ENCODE measurements at regions not wholly inside any gene's neighbourhood (a gene's known extent, or its start where the extent isn't known, plus 50 kb on each side); places are given as distances from the start of the nearest gene placed in this dataset.

GRCh38 chrX:46327566-46328115 is 217.6 kb downstream of the ZNF674 start (continued):
- TF ChIP-seq SYNCRIP (IDR thresholded peaks at IDR 0.05; ENCODE audit: insufficient read depth, low read depth, low read length) (no peak), ZFP90 (CRISPR knock-in tag; IDR thresholded peaks at IDR 0.05; ENCODE audit: borderline replicate concordance) (peak; percentile 60; the same call in 1 of the 2 replicates), ARNT2 (CRISPR knock-in tag; IDR thresholded peaks at IDR 0.05; ENCODE audit: low read depth) (peak; percentile 54; the same call in 1 of the 2 replicates), YEATS2 (CRISPR knock-in tag; IDR thresholded peaks at IDR 0.05; ENCODE audit: borderline replicate concordance) (no peak), HMG20B (CRISPR knock-in tag; conservative IDR thresholded peaks at IDR 0.05) (0 out of 2 replicates have a peak, but pooled peaks have one; percentile 45), ZNF496 (CRISPR knock-in tag; IDR thresholded peaks at IDR 0.05; ENCODE audit: insufficient replicate concordance) (no peak), POLR2AphosphoS5 (IDR thresholded peaks at IDR 0.05; ENCODE audit: low read depth, low read length) (peak; percentile 75), ZNF329 (CRISPR knock-in tag; IDR thresholded peaks at IDR 0.05; ENCODE audit: low read depth) (no peak), ZNF230 (CRISPR knock-in tag; IDR thresholded peaks at IDR 0.05) (no peak), ZBTB26 (CRISPR knock-in tag; IDR thresholded peaks at IDR 0.05; ENCODE audit: borderline replicate concordance) (peak; percentile 60; the same call in 1 of the 2 replicates), ZNF589 (CRISPR knock-in tag; conservative IDR thresholded peaks at IDR 0.05) (no peak), GATA4 (IDR thresholded peaks at IDR 0.05; ENCODE audit: borderline replicate concordance, low read depth) (peak; percentile 64; the same call in 1 of the 2 replicates), ZNF441 (CRISPR knock-in tag; IDR thresholded peaks at IDR 0.05; ENCODE audit: borderline replicate concordance) (no peak), ZNF207 (IDR thresholded peaks at IDR 0.05; ENCODE audit: borderline replicate concordance) (no peak), JDP2 (CRISPR knock-in tag; IDR thresholded peaks at IDR 0.05; ENCODE audit: borderline replicate concordance) (no peak), FOXC1 (CRISPR knock-in tag; IDR thresholded peaks at IDR 0.05; ENCODE audit: borderline replicate concordance) (no peak), KLF16 (CRISPR knock-in tag; IDR thresholded peaks at IDR 0.05) (0 out of 4 replicates have a peak, but pooled peaks of 1 of the 2 experiments have one; percentile 49), AKNA (CRISPR knock-in tag; IDR thresholded peaks at IDR 0.05; ENCODE audit: borderline replicate concordance) (no peak), MED13 (CRISPR knock-in tag; IDR thresholded peaks at IDR 0.05) (peak; percentile 85), ERF (CRISPR knock-in tag; IDR thresholded peaks at IDR 0.05) (no peak), MED1 (CRISPR knock-in tag; IDR thresholded peaks at IDR 0.05) (peak; percentile 94), ZNF33A (CRISPR knock-in tag; IDR thresholded peaks at IDR 0.05; ENCODE audit: borderline replicate concordance) (no peak), SIX4 (CRISPR knock-in tag; IDR thresholded peaks at IDR 0.05) (no peak), SNAPC5 (CRISPR knock-in tag; IDR thresholded peaks at IDR 0.05; ENCODE audit: borderline replicate concordance) (no peak)
